ENCODE measurements at regions not wholly inside any gene's neighbourhood (a gene's known extent, or its start where the extent isn't known, plus 50 kb on each side); places are given as distances from the start of the nearest gene placed in this dataset.

DNA sequence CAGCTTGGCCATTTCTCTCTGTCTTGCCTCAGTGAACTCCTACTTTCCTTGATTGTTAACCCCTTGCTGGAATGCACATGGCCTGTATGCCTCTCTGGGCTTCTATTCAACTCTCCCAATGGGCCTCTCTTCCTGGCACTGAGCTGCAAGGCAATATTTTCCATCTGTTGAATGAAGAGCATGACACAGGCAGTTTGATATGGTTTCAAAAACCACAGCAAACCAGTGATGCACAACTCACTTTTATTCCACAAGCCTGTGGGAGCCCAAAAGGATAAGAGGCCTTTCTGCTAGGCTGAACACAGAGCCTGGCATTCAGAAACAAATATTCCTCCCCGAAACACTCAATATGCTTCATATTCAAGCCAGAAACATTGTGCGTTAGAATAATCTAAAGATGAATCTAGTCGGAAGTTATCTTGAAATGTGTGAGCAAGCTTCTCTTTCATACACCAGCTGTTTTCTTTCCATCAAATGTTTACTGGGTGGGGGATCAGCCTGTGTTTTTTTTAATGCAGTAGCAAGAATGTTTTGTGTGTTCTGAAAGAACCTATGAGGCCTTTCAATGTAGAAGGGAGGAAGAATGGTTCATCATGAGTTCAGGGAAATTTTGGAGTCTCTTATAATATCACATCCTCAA lies 443.1 kb upstream of the SPRY2 start:
- Histone ChIP-seq H3K36me3 (no peaks in the 10 kb centered on the region), H3K27me3 (no peaks in the 10 kb centered on the region), H3K9me3 (no peaks in the 10 kb centered on the region), H3K4me3 (no peak overlapping the region), H3K4me1 (no peaks in the 10 kb centered on the region), H3K27ac (peak overlapping the region in 1 of 2 donors; percentile 18)
- no peak for DNase-seq
- no peak for TF ChIP-seq POLR2A (IDR thresholded peaks at IDR 0.05)
- no peak for TF ChIP-seq CTCF (IDR thresholded peaks at IDR 0.05)
- intact Hi-C loops (cut with DNase I; ENCODE audit: low total_unique reads) = no loop called here

GRCh38 chr13:80782441-80782840 lies 441.5 kb upstream of the SPRY2 start:
- Histone ChIP-seq H3K4me1 (no peaks in the 10 kb centered on the region), H3K27ac (no peak overlapping the region), H3K36me3 (no peaks in the 10 kb centered on the region), H3K4me3 (no peak overlapping the region), H3K27me3 (no peaks in the 10 kb centered on the region), H3K9me3 (no peaks in the 10 kb centered on the region)
- intact Hi-C loops (cut with DNase I; ENCODE audit: low total_unique reads) = no loop called here
- TF ChIP-seq POLR2A (IDR thresholded peaks at IDR 0.05) = no peak
- no peak for TF ChIP-seq CTCF (IDR thresholded peaks at IDR 0.05)
- DNase-seq = no peak

DNA sequence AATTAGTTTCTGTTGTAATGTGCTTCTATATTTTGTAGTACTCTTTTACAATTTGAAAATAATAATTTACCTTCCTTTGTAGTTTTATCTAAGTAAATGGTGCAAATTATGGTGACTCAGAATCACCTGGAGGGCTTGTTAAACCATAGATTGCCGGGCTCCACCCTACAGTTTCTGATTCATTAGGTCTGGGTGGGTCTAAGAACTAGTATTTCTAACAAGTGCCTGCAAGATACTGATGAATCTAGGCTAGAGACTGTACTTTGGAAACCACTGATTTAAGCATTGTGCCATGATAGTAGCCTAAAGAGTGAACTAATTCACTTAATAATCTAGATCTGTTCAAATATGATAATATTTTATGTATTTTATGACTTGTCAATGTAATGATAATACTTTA lies 437.4 kb upstream of the SPRY2 start:
- no peak for DNase-seq
- no peaks in the 10 kb centered on the region for H3K4me1 ChIP-seq
- H3K27me3 ChIP-seq = no peaks in the 10 kb centered on the region
- intact Hi-C loops (cut with DNase I; ENCODE audit: low total_unique reads) = no loop called here
- no peak overlapping the region for H3K4me3 ChIP-seq
- no peaks in the 10 kb centered on the region for H3K36me3 ChIP-seq
- H3K9me3 ChIP-seq = no peaks in the 10 kb centered on the region
- no peak overlapping the region for H3K27ac ChIP-seq
- no peak for TF ChIP-seq POLR2A (IDR thresholded peaks at IDR 0.05)
- no peak for TF ChIP-seq CTCF (IDR thresholded peaks at IDR 0.05)

GRCh38 chr13:80757694-80758093 lies 416.8 kb upstream of the SPRY2 start:
- intact Hi-C loops (cut with DNase I; ENCODE audit: low total_unique reads) = no loop called here
- no peak for DNase-seq
- Histone ChIP-seq H3K4me3 (no peak overlapping the region), H3K36me3 (no peaks in the 10 kb centered on the region), H3K27ac (no peak overlapping the region), H3K9me3 (no peaks in the 10 kb centered on the region), H3K4me1 (no peaks in the 10 kb centered on the region), H3K27me3 (no peaks in the 10 kb centered on the region)
- TF ChIP-seq POLR2A (IDR thresholded peaks at IDR 0.05) (no peak), CTCF (IDR thresholded peaks at IDR 0.05) (no peak)

DNA sequence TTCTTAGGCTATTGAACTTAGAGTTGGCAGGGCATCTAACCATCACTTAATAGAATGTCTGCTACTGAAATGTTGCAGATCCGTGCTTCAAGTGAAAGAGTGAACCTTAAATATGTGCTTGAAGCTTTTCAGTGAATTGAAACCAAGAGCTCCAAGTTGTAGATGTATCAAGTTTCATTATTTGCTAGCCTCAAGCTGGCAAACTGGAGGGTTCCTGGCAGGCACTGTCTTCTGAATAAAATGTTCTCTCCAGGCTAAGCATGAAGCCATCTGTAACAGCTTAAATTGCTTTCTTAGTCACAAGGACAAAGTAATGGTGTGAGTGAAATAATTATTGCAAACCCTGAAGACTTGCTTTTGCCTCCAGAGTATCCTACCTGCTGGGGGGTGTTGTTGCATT lies 415.0 kb upstream of the SPRY2 start:
- H3K4me3 ChIP-seq = no peak overlapping the region
- H3K27me3 ChIP-seq = no peaks in the 10 kb centered on the region
- no peaks in the 10 kb centered on the region for H3K9me3 ChIP-seq
- no peak overlapping the region for H3K27ac ChIP-seq
- TF ChIP-seq CTCF (IDR thresholded peaks at IDR 0.05) = no peak
- TF ChIP-seq POLR2A (IDR thresholded peaks at IDR 0.05) = no peak
- intact Hi-C loops (cut with DNase I; ENCODE audit: low total_unique reads) = no loop called here
- DNase-seq = no peak
- H3K4me1 ChIP-seq = no peaks in the 10 kb centered on the region
- H3K36me3 ChIP-seq = no peaks in the 10 kb centered on the region
